ENCODE measurements at regions not wholly inside any gene's neighbourhood (a gene's known extent, or its start where the extent isn't known, plus 50 kb on each side); places are given as distances from the start of the nearest gene placed in this dataset.

DNA sequence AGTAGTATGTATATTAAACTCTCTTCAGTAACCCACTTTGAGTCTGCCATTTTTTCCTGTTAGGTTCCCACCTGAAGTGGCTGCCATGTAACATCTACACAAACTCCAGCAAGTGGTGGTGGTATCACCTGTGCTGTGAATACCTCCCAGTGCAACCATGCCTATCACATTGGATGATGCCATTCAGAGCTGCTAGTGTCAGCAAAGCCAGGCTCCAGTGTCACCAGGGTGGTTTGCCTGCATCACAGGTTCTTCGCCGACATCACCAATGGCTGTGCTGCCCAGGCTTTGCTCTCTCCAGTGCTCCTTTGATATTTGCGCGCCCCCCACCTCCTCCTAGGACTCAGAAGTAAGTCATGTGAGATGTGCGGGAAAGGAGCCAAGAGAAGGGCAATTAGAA, 162.6 kb upstream of the FOXA2 start:
- H3K9me3 Mint-ChIP-seq (ENCODE audit: low read depth): no peaks in the 10 kb centered on the region
- H3K27me3 Mint-ChIP-seq: peaks cover 3% of the 10 kb centered on the region
- DNase-seq (ENCODE audit: low spot score, unreplicated experiment): no peak
- H3K4me3 Mint-ChIP-seq (ENCODE audit: low read depth): no peak overlapping the region
- TF ChIP-seq, protein P1, sequence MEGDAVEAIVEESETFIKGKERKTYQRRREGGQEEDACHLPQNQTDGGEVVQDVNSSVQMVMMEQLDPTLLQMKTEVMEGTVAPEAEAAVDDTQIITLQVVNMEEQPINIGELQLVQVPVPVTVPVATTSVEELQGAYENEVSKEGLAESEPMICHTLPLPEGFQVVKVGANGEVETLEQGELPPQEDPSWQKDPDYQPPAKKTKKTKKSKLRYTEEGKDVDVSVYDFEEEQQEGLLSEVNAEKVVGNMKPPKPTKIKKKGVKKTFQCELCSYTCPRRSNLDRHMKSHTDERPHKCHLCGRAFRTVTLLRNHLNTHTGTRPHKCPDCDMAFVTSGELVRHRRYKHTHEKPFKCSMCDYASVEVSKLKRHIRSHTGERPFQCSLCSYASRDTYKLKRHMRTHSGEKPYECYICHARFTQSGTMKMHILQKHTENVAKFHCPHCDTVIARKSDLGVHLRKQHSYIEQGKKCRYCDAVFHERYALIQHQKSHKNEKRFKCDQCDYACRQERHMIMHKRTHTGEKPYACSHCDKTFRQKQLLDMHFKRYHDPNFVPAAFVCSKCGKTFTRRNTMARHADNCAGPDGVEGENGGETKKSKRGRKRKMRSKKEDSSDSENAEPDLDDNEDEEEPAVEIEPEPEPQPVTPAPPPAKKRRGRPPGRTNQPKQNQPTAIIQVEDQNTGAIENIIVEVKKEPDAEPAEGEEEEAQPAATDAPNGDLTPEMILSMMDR (IDR thresholded peaks at IDR 0.05; ENCODE audit: unreplicated experiment): no peak
- H3K4me1 Mint-ChIP-seq (ENCODE audit: low read depth): peaks cover 4% of the 10 kb centered on the region
- H3K36me3 Mint-ChIP-seq (ENCODE audit: insufficient read depth): no peaks in the 10 kb centered on the region
- H3K27ac Mint-ChIP-seq: no peak overlapping the region

DNA sequence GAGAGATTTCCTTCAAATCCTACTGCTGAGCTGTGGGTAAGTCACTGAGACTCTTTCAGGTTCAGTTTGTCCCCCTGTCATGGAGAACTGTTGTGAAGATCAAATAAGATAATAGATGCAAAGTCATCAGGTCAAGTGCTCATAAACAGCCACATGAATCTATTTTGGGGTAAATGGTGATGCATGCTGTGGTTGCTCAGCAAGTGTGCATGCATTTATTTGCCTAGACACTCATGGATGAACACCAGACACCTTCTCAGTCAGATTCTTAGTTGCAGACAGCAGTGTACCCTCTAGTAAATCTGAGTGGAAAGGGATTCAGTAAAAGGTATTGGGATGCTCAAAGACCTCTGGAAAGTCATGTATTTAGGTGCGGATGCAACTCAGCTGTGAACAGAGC, 168.0 kb upstream of the FOXA2 start:
- peaks cover 4% of the 10 kb centered on the region for H3K4me1 Mint-ChIP-seq (ENCODE audit: low read depth)
- no peaks in the 10 kb centered on the region for H3K9me3 Mint-ChIP-seq (ENCODE audit: low read depth)
- H3K36me3 Mint-ChIP-seq (ENCODE audit: insufficient read depth): no peaks in the 10 kb centered on the region
- no peak overlapping the region for H3K27ac Mint-ChIP-seq
- no peak overlapping the region for H3K4me3 Mint-ChIP-seq (ENCODE audit: low read depth)
- DNase-seq (ENCODE audit: low spot score, unreplicated experiment): no peak
- TF ChIP-seq, protein P1 (IDR thresholded peaks at IDR 0.05; ENCODE audit: unreplicated experiment): no peak
- peaks cover 8% of the 10 kb centered on the region for H3K27me3 Mint-ChIP-seq

DNA sequence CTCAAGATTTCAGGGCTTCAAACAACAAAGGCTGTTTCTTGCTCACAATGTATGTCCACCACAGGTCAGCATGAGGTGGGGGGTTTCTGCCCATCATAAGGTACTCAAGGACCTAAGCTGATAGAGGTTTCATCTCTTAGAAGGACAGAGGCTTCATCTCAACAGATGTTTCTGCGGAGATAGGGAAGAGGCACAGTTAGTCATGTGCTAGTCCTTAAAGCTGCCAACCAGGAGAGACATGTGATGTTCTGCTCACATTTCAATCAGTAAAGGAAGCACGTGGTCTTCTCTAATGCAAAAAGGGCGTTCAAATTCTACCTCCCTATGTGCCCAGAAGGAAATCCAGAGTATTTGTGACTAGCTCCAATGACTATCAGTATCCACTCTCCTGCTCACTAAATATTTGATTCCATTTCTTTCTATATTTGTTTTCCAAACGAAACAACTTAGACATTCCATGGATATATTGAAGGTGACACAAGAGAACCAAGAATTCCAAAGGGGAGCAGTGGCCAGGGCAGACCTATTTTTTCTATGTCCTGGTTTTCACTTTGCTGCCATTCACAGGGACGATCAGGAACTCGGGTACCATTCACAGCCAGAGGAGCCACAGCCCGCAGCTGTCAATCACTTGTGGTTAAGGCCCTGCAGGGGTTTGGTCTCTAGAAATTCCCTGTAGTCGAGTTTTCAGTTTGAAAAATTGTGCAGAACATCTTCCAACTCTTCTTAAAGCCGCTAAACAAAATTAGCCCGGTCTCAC, 173.2 kb upstream of the FOXA2 start:
- Mint-ChIP-seq H3K4me1 (ENCODE audit: low read depth) (no peaks in the 10 kb centered on the region), H3K36me3 (ENCODE audit: insufficient read depth) (no peaks in the 10 kb centered on the region), H3K27ac (no peak overlapping the region), H3K4me3 (ENCODE audit: low read depth) (no peak overlapping the region), H3K27me3 (peaks cover 14% of the 10 kb centered on the region), H3K9me3 (ENCODE audit: low read depth) (no peaks in the 10 kb centered on the region)
- DNase-seq (ENCODE audit: low spot score, unreplicated experiment): no peak
- TF ChIP-seq, protein P1 (IDR thresholded peaks at IDR 0.05; ENCODE audit: unreplicated experiment): no peak

DNA sequence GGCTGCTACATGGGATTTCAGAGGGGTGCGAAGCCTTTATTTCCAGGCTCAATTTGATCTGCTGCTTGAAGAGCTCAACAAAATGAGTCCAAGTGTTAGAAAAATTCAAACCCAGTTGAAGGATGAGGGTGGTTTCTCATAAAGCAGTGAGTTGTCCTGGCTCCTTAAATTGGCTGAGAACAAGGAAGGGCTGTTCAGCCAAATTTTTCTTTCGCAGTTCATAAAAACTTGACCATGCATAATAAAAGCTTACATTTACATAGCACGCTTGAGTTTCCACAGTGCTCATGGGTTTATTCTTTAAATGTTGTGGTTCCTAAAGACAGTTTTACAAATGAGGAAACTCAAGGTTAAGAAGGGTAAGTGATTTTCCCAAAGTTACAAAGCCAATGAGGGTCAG, 174.4 kb upstream of the FOXA2 start:
- Mint-ChIP-seq H3K27me3 (peaks cover 14% of the 10 kb centered on the region), H3K4me1 (ENCODE audit: low read depth) (no peaks in the 10 kb centered on the region), H3K27ac (no peak overlapping the region), H3K9me3 (ENCODE audit: low read depth) (no peaks in the 10 kb centered on the region), H3K4me3 (ENCODE audit: low read depth) (no peak overlapping the region), H3K36me3 (ENCODE audit: insufficient read depth) (no peaks in the 10 kb centered on the region)
- DNase-seq (ENCODE audit: low spot score, unreplicated experiment): no peak
- TF ChIP-seq, protein P1 (IDR thresholded peaks at IDR 0.05; ENCODE audit: unreplicated experiment): no peak

DNA sequence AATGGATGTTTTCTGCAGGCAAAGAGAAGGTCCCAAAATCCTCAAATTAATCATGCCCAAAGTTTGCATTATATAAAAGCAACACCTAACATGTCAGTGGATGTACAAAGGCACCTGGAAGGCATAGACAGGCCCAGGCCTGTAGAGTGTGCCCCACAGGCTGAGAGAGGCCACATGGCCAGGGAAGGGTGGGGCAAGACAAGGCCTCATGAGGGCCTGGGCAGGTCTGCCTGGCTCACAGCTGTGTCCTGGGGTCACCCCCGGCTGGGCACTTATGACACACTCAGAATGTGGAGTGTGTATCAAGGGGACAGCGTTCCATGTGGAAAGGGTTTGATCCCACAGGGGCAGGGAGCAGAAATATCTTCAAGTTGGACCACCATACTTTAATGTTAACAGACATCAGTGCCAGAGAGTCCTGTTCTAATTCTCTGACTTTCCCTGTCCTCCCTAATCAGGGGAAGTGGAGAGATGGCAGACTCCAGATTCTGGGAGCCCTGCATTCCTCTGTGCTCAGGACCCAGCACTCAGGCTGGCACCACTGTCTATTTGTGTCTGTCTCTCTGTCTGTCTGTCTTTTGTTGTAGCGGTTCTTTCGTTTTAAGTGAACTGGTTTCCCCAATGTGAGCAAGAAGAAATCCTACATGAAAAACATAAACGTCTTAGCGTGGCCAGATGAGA, 178.3 kb upstream of the FOXA2 start:
- Mint-ChIP-seq H3K4me1 (ENCODE audit: low read depth) (no peaks in the 10 kb centered on the region), H3K36me3 (ENCODE audit: insufficient read depth) (no peaks in the 10 kb centered on the region), H3K9me3 (ENCODE audit: low read depth) (no peaks in the 10 kb centered on the region), H3K4me3 (ENCODE audit: low read depth) (no peak overlapping the region), H3K27me3 (peaks cover 10% of the 10 kb centered on the region), H3K27ac (no peak overlapping the region)
- TF ChIP-seq, protein P1 (IDR thresholded peaks at IDR 0.05; ENCODE audit: unreplicated experiment): no peak
- no peak for DNase-seq (ENCODE audit: low spot score, unreplicated experiment)
